ENCODE measurements at regions not wholly inside any gene's neighbourhood (a gene's known extent, or its start where the extent isn't known, plus 50 kb on each side); places are given as distances from the start of the nearest gene placed in this dataset.
"Not testable (repeated sequence)": the region's sequence is repeated elsewhere in the genome, so short reads cannot be mapped to it uniquely, and the experiment has no call there.

DNA sequence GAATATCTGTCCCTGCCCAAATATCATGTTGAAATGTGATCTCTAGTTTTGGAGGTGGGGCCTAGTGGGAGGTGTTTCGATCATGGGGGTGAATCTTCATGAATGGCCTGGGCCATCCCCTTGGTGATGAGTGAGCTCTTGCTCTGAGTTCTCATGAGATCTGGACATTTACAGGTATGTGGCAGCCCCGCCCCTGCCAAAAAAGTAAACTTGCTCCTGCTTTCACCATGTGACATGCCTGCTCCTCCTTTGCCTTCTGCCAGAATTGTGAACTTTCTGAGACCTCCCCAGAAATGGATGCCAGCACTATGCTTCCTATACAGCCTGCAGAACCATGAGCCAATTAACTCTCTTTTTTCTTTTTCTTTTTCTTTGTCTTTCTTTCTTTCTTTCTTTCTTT is 229.3 kb downstream of the POTEG start:
- H3K27me3 ChIP-seq (ENCODE audit: control insufficient read depth, insufficient read depth, low read length); H3K27me3 Mint-ChIP-seq (ENCODE audit: low read depth in 2 of 2); DNase-seq; H3K36me3 Mint-ChIP-seq; intact Hi-C loops (cut with micrococcal nuclease); H3K27ac Mint-ChIP-seq; H3K27ac ChIP-seq (ENCODE audit: low read length); H3K4me1 Mint-ChIP-seq; ATAC-seq; H3K4me3 ChIP-seq (ENCODE audit: low read length); H3K9me3 Mint-ChIP-seq; H3K4me1 ChIP-seq (ENCODE audit: control insufficient read depth, insufficient read depth, low read length); H3K4me3 Mint-ChIP-seq; H3K9me3 ChIP-seq (ENCODE audit: control insufficient read depth, insufficient read depth, low read length); H3K36me3 ChIP-seq (ENCODE audit: control insufficient read depth, insufficient read depth, low read length): not testable (repeated sequence)
- 70% methylated on average over 2 of the region's 2 CpGs for WGBS (ENCODE audit: insufficient coverage)

GRCh38 chr14:19216480-19216879 is 217.7 kb downstream of the POTEG start:
- H3K9me3 Mint-ChIP-seq; H3K9me3 ChIP-seq (ENCODE audit: control insufficient read depth, insufficient read depth, low read length); H3K36me3 Mint-ChIP-seq; DNase-seq; H3K27me3 ChIP-seq (ENCODE audit: control insufficient read depth, insufficient read depth, low read length); ATAC-seq; H3K27me3 Mint-ChIP-seq (ENCODE audit: low read depth in 2 of 2); H3K36me3 ChIP-seq (ENCODE audit: control insufficient read depth, insufficient read depth, low read length); H3K27ac Mint-ChIP-seq; intact Hi-C loops (cut with micrococcal nuclease); H3K4me3 ChIP-seq (ENCODE audit: low read length); H3K4me1 Mint-ChIP-seq; H3K4me1 ChIP-seq (ENCODE audit: control insufficient read depth, insufficient read depth, low read length); H3K27ac ChIP-seq (ENCODE audit: low read length); H3K4me3 Mint-ChIP-seq: not testable (repeated sequence)
- WGBS (ENCODE audit: insufficient coverage) = no CpG with 5 or more reads among the region's 9 CpGs

- not testable (repeated sequence) for H3K36me3 Mint-ChIP-seq
Measured at GRCh38 chr14:19219423-19219822, 214.7 kb downstream of the POTEG start.

DNA sequence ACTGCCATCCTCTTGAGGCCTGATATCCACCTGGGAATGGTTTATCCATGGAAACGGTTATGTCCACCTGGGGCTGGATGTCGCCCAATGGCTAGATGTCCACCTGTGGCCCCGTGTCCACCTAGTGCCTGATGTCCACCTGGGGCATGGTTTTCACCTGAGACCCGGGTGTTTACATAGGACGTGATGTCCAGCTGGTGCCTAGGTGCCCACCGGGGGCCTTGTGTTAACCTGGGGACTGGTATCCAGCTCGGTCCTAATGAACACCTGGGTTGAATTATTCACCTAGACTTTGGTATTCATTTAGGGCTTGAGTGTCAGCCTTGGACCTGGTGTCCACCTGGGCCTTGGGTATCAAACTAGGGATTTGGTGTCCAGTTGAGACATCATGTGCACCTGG is 202.7 kb downstream of the POTEG start:
- H3K36me3 ChIP-seq (ENCODE audit: control insufficient read depth, insufficient read depth, low read length); H3K27ac Mint-ChIP-seq; H3K27ac ChIP-seq (ENCODE audit: low read length); H3K4me3 ChIP-seq (ENCODE audit: low read length); H3K4me1 ChIP-seq (ENCODE audit: control insufficient read depth, insufficient read depth, low read length); H3K36me3 Mint-ChIP-seq; H3K9me3 Mint-ChIP-seq; H3K4me1 Mint-ChIP-seq; H3K4me3 Mint-ChIP-seq; intact Hi-C loops (cut with micrococcal nuclease); DNase-seq; H3K27me3 Mint-ChIP-seq (ENCODE audit: low read depth in 2 of 2); H3K9me3 ChIP-seq (ENCODE audit: control insufficient read depth, insufficient read depth, low read length); ATAC-seq; H3K27me3 ChIP-seq (ENCODE audit: control insufficient read depth, insufficient read depth, low read length): not testable (repeated sequence)
- 91% methylated on average over 5 of the region's 7 CpGs for WGBS (ENCODE audit: insufficient coverage)

More at GRCh38 chr14:19219423-19219822, 214.7 kb downstream of the POTEG start:
- H3K9me3 Mint-ChIP-seq; H3K4me1 ChIP-seq (ENCODE audit: control insufficient read depth, insufficient read depth, low read length); DNase-seq; H3K4me3 Mint-ChIP-seq; H3K36me3 ChIP-seq (ENCODE audit: control insufficient read depth, insufficient read depth, low read length); H3K27me3 ChIP-seq (ENCODE audit: control insufficient read depth, insufficient read depth, low read length); ATAC-seq; H3K4me1 Mint-ChIP-seq; intact Hi-C loops (cut with micrococcal nuclease); H3K4me3 ChIP-seq (ENCODE audit: low read length); H3K27ac ChIP-seq (ENCODE audit: low read length); H3K27me3 Mint-ChIP-seq (ENCODE audit: low read depth in 2 of 2); H3K27ac Mint-ChIP-seq; H3K9me3 ChIP-seq (ENCODE audit: control insufficient read depth, insufficient read depth, low read length): not testable (repeated sequence)
- 70% methylated on average over 3 of the region's 3 CpGs for WGBS (ENCODE audit: insufficient coverage)

GRCh38 chr14:19234059-19234458 is 200.1 kb downstream of the POTEG start:
- H3K4me1 Mint-ChIP-seq; H3K27ac Mint-ChIP-seq; H3K27me3 Mint-ChIP-seq (ENCODE audit: low read depth in 2 of 2); H3K36me3 Mint-ChIP-seq; H3K27ac ChIP-seq (ENCODE audit: low read length); intact Hi-C loops (cut with micrococcal nuclease); H3K27me3 ChIP-seq (ENCODE audit: control insufficient read depth, insufficient read depth, low read length); DNase-seq; H3K4me3 ChIP-seq (ENCODE audit: low read length); H3K9me3 ChIP-seq (ENCODE audit: control insufficient read depth, insufficient read depth, low read length); ATAC-seq; H3K4me3 Mint-ChIP-seq; H3K4me1 ChIP-seq (ENCODE audit: control insufficient read depth, insufficient read depth, low read length); H3K36me3 ChIP-seq (ENCODE audit: control insufficient read depth, insufficient read depth, low read length); H3K9me3 Mint-ChIP-seq: not testable (repeated sequence)

- no CpG with 5 or more reads among the region's 2 CpGs for WGBS (ENCODE audit: insufficient coverage)
- H3K27me3 Mint-ChIP-seq (ENCODE audit: low read depth in 2 of 2); H3K4me3 Mint-ChIP-seq; DNase-seq; H3K27ac ChIP-seq (ENCODE audit: low read length); H3K27ac Mint-ChIP-seq; H3K36me3 Mint-ChIP-seq; H3K4me3 ChIP-seq (ENCODE audit: low read length); H3K36me3 ChIP-seq (ENCODE audit: control insufficient read depth, insufficient read depth, low read length); H3K9me3 Mint-ChIP-seq; H3K4me1 ChIP-seq (ENCODE audit: control insufficient read depth, insufficient read depth, low read length); H3K9me3 ChIP-seq (ENCODE audit: control insufficient read depth, insufficient read depth, low read length); ATAC-seq; intact Hi-C loops (cut with micrococcal nuclease); H3K4me1 Mint-ChIP-seq; H3K27me3 ChIP-seq (ENCODE audit: control insufficient read depth, insufficient read depth, low read length): not testable (repeated sequence)
Measured at GRCh38 chr14:19237656-19238055, 196.5 kb downstream of the POTEG start.

- H3K4me1 Mint-ChIP-seq; H3K27me3 Mint-ChIP-seq (ENCODE audit: low read depth in 2 of 2); H3K9me3 Mint-ChIP-seq; H3K36me3 Mint-ChIP-seq; H3K4me3 ChIP-seq (ENCODE audit: low read length); H3K9me3 ChIP-seq (ENCODE audit: control insufficient read depth, insufficient read depth, low read length); H3K27me3 ChIP-seq (ENCODE audit: control insufficient read depth, insufficient read depth, low read length); DNase-seq; H3K27ac Mint-ChIP-seq; H3K4me3 Mint-ChIP-seq; ATAC-seq; H3K27ac ChIP-seq (ENCODE audit: low read length); intact Hi-C loops (cut with micrococcal nuclease); H3K36me3 ChIP-seq (ENCODE audit: control insufficient read depth, insufficient read depth, low read length); H3K4me1 ChIP-seq (ENCODE audit: control insufficient read depth, insufficient read depth, low read length): not testable (repeated sequence)
- WGBS (ENCODE audit: insufficient coverage) = 100% methylated on average over 1 of the region's 3 CpGs
Measured at GRCh38 chr14:19238584-19238983, 195.6 kb downstream of the POTEG start.

DNA sequence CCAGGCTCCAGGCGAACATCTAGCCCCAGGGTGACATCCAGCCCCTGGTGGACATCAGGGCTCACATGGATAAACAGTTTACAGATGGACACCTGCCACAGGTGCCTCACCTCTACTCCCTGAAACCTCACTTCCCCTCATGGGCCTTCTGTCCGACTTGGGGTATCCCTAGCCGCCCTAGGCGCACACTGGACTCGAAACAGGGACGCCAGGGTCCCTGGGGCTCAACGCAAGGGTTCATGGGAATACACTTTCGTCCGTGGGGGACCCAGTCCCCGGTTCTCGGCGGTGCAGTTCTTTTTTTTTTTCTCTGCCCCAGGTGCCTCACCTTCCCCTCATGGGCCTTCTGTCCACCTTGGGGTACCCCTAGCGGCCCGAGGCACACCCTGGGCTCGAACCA is 194.2 kb downstream of the POTEG start:
- not testable (repeated sequence) for ATAC-seq; H3K4me1 Mint-ChIP-seq; H3K9me3 ChIP-seq (ENCODE audit: control insufficient read depth, insufficient read depth, low read length)

More for the DNA sequence above, 194.2 kb downstream of the POTEG start:
- H3K27me3 Mint-ChIP-seq (ENCODE audit: low read depth in 2 of 2); H3K4me3 ChIP-seq (ENCODE audit: low read length); DNase-seq; H3K27ac ChIP-seq (ENCODE audit: low read length); H3K9me3 Mint-ChIP-seq; H3K36me3 ChIP-seq (ENCODE audit: control insufficient read depth, insufficient read depth, low read length); H3K4me3 Mint-ChIP-seq; H3K4me1 ChIP-seq (ENCODE audit: control insufficient read depth, insufficient read depth, low read length); H3K27me3 ChIP-seq (ENCODE audit: control insufficient read depth, insufficient read depth, low read length); intact Hi-C loops (cut with micrococcal nuclease); H3K27ac Mint-ChIP-seq; H3K36me3 Mint-ChIP-seq: not testable (repeated sequence)
- 76% methylated on average over 8 of the region's 15 CpGs for WGBS (ENCODE audit: insufficient coverage)

All from natural killer cell (primary cell).